ENCODE measurements at regions not wholly inside any gene's neighbourhood (a gene's known extent, or its start where the extent isn't known, plus 50 kb on each side); places are given as distances from the start of the nearest gene placed in this dataset.

GRCh38 chr11:15327786-15328231, 213.1 kb downstream of the INSC start:
- no peak for TF ChIP-seq POLR2A (IDR thresholded peaks at IDR 0.05; ENCODE audit: low read length)
- TF ChIP-seq GATA1 (IDR thresholded peaks at IDR 0.05; ENCODE audit: low read depth, low read length): no peak

All from erythroblast (primary cell).